ENCODE measurements at regions not wholly inside any gene's neighbourhood (a gene's known extent, or its start where the extent isn't known, plus 50 kb on each side); places are given as distances from the start of the nearest gene placed in this dataset.

DNA sequence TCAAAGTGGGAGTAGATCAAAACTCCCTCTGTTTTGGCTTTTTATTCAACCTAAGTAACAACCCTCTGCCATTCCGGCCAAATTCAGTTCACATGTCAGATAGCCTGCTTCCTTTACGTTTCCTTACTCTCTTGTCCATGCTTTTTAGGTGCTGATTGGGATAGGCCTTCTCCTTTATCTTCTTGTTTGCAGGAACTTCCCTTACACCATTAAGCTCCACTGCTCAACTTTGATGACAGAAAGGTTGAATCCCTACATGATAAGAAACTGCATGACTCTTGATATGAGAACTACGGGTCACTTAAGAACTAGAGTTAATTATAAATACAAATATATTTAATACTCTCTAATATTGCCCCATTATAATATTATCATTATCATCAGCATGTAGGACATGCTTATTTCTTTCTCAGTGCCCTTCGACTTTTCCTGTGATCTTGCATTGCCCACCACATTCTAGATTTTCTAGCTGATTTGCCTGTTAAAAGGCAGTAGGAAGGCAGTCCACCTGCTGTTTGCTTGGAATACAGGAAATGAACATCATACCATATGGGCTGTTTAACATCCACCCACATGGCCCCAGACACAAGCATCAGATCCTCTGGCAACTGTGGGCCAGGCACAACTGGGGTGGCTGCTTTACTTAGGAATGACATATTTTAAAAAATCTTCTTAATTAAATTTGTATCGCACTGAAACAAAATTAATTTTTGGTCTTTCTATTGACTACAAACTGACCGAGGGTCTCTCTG is 59.7 kb upstream of the CCDC6 start:
- DNase-seq: no peak
- TF ChIP-seq CTCF (IDR thresholded peaks at IDR 0.05): no peak
- intact Hi-C loops (cut with DNase I): no loop called here
- no peaks in the 10 kb centered on the region for H3K4me1 ChIP-seq
- no peak overlapping the region for H3K27ac ChIP-seq
- no peaks in the 10 kb centered on the region for H3K36me3 ChIP-seq
- ATAC-seq: no peak
- no peaks in the 10 kb centered on the region for H3K9me3 ChIP-seq
- no peaks in the 10 kb centered on the region for H3K27me3 ChIP-seq
- H3K4me3 ChIP-seq: no peak overlapping the region

DNA sequence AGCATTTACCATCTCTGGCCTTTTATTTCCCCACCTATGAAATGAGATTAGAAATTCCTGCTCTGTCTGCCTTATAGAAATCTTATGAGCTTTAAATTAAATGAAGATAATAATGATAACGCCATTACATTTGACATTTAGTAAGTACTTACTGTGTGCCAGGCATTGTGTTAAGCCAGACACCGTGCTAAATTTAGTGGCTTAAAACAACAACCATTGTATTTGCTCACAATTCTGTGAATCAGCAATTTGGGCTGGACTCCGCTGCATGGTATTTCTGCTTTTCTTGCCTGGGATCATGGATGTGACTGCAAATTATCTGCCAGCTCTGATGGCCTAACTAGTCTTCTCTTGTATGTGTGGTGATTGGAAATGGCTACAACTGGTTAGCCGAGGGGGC is 56.4 kb upstream of the CCDC6 start:
- no peak overlapping the region for H3K4me3 ChIP-seq
- H3K9me3 ChIP-seq: no peaks in the 10 kb centered on the region
- H3K27ac ChIP-seq: no peak overlapping the region
- no peak for TF ChIP-seq CTCF (IDR thresholded peaks at IDR 0.05)
- no peaks in the 10 kb centered on the region for H3K4me1 ChIP-seq
- intact Hi-C loops (cut with DNase I): no loop called here
- no peaks in the 10 kb centered on the region for H3K27me3 ChIP-seq
- H3K36me3 ChIP-seq: no peaks in the 10 kb centered on the region
- ATAC-seq (no peak), DNase-seq (no peak)

- no peak for ATAC-seq
- Histone ChIP-seq H3K36me3 (no peaks in the 10 kb centered on the region), H3K27me3 (no peaks in the 10 kb centered on the region), H3K4me1 (no peaks in the 10 kb centered on the region), H3K27ac (no peak overlapping the region), H3K4me3 (no peak overlapping the region), H3K9me3 (no peaks in the 10 kb centered on the region)
- no peak for TF ChIP-seq CTCF (IDR thresholded peaks at IDR 0.05)
- no peak for DNase-seq
- intact Hi-C loops (cut with DNase I): no loop called here
Observed at GRCh38 chr10:59960751-59961150, 54.4 kb upstream of the CCDC6 start.

DNA sequence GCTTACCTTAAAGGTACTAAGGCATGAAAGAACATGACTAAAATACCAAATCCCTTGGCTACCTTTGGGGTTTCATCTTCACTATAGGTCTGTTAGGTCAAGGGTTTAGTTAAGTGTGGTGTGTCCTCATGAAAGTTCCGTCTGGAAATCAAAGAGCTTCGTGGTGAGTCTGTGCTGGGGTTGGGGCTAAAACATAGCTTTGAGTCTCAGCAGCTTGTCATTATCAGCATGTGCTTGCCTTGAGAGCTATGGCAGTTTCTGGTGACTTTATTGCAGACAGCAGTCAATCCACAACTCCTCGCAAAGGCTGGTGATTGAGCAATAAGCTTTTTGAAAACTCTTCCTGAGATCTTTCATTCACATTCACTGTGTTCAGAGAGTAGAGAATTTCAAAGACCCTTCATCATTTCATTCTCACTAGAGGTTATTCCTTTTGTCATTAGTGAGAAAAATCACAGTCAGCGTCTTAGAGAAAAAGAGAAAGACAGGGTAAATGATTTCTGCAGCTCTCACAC is 53.2 kb upstream of the CCDC6 start:
- TF ChIP-seq CTCF (IDR thresholded peaks at IDR 0.05): no peak
- DNase-seq (no peak), ATAC-seq (no peak)
- Histone ChIP-seq H3K36me3 (no peaks in the 10 kb centered on the region), H3K27me3 (no peaks in the 10 kb centered on the region), H3K4me1 (no peaks in the 10 kb centered on the region), H3K27ac (no peak overlapping the region), H3K9me3 (no peaks in the 10 kb centered on the region), H3K4me3 (no peak overlapping the region)
- intact Hi-C loops (cut with DNase I): no loop called here

GRCh38 chr10:59958882-59959281 is 52.5 kb upstream of the CCDC6 start:
- intact Hi-C loops (cut with DNase I): no loop called here
- Histone ChIP-seq H3K27ac (no peak overlapping the region), H3K9me3 (no peaks in the 10 kb centered on the region), H3K27me3 (no peaks in the 10 kb centered on the region), H3K36me3 (no peaks in the 10 kb centered on the region), H3K4me1 (no peaks in the 10 kb centered on the region), H3K4me3 (no peak overlapping the region)
- ATAC-seq (no peak), DNase-seq (no peak)
- TF ChIP-seq CTCF (IDR thresholded peaks at IDR 0.05): no peak
